Globus pallidus (tissue), 1 donor: ENCODE measurements at regions not wholly inside any gene's neighbourhood (a gene's known extent, or its start where the extent isn't known, plus 50 kb on each side); places are given as distances from the start of the nearest gene placed in this dataset.

Experiments
- DNase-seq: peaks from one replicate; pipeline ENCODE4 v3.0.0-alpha.2; 2015; ENCODE audit warnings: low spot score

DNA sequence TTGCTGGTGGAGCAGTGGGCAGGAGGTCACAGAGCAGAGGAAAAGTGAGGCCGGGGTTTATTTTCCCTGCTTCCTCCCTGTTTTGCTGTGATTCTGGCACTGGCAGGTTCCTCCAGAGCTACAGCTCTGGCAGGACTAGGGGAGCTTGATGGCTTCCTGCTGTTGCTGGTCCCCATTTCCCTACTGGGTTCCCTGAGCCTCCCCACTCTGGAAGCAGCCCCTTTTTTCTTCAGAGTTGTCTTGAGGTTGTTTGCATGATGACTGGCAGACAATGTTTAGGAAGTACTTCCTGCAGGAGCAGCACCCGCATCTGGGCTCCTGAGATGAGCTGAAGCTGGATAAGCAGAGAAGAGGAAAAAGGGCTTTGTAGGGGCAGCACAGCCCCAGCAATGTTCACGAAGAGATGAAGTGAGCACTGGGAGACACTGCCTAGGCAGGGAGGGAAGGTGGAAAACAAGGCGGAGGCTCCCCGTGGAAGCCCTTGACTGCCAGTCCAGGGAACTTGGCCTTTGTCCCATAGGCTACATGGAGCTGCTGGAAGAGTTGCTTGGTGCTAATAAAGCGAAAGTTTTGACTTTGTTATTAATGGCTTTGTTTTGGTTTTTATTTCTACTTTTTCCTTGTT, 126.9 kb downstream of the SLC38A6 start:
- no peak for DNase-seq

DNA sequence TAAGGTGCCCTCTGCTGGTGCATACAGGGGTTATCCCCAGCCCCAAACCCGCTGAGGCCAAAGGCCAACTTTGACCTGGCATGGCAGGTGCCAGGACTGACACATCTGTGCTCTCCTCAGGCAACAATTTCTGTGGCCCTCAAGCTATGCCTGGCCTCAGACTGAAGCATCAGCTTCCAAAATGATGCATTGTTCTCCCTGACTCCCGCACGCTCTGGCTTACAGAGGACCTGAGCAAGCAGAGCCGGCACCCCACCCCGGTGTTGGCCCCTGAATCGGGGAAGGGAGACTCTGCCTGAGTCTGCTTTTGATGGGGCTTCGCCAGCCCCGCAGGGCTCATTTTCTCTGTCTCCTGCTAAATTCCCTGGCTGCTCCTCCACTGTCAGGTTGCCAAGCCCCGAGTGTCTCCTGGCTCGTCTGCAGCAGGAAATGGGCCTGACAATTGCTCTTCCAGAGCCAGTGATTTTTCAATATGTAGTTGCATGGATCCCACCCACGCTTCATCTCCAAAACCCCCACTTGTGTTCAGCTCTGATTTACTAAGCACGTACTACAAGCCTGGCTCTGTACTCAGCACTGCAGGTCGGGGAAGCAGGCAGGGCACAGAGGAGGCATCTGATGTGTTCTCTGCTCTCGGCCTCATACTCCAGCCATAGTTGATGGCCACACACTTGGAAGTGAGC, 126.1 kb downstream of the SLC38A6 start:
- no peak for DNase-seq

DNA sequence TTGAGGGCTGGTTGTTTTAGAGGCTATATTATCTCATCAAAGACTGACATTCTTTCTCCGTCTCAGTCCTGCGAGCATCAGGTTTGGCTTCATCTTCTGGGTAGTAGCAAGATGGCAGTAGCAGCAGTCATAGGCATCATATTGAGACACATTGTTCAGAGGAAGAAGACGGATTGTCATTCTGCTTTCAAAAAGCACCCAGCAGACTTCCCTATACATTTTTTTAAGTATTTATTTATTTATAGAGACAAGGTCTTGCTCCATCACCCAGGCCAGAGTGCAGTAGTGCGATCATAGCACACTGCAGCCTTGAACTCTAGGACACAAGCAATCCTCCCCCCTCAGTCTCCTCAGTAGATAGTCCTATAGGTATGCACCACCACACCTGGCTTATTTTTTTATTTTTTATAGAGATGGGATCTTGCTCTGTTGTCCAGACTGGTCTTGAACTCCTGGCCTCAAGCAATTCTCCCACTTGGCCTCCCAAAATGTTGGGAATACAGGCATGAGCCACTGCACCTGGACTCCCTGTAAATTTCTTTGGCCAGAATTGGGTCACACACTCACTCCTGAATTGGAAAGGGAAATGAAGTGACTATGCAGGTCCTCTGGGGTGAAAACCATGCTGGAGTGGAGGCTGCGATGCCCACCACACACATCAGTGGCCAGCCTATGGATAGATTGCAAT, 125.4 kb downstream of the SLC38A6 start:
- no peak for DNase-seq

DNA sequence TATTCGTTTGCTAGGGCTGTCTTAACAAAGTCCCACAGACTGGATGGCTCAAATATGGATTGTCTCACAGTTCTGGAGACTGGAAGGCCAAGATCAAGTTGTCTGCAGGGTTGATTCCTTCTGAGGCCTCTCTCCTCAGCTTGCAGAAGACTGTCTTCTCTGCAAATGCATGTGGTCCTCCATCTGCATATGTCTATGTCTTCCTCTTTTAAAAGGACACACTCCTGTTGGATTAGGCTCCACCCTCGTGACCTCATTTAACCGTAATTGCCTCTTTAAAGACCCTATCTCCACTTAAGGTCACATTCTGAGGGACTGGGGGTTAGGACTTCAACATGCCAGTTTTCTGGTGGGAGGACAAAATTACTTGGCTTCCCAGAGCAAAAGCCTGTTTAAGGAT, 123.3 kb downstream of the SLC38A6 start:
- no peak for DNase-seq

DNA sequence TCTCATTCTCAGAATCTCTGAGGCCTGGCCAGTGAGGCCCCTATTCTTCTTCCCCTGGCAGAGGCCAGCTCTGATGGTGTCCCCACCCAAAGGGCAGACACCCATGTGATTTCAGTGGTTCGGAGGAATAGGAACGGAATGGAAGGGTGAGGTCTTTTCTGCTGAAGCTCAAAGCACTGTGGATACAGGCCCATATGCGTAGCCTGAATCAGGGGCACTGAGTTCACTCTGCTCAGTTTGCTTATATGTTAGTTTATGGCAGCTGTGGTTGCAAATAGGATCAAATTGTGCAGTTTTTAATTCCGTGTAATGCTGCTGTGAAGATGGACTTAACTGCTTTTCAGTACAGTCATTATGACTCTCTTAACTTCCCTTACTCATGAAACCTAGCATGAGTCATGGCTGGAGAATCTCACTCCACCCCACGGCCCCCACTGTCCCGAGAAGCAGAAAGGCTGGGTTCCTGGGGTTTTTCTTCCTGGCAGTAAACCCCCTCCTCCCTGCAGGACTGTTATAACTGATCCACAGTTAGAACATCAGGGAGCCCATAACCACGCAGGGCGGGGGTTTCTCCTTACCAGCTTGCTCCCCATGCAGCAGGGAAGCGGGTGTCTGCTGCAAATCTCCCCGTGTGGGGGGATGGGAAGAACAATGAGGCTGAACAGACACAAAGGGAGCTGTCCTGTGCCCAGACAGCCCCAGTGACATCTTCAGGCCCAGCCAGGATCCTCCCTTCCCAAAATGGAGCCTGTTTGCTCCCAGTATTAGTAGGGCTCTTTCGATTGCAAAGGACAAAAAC, 122.7 kb downstream of the SLC38A6 start:
- no peak for DNase-seq

DNA sequence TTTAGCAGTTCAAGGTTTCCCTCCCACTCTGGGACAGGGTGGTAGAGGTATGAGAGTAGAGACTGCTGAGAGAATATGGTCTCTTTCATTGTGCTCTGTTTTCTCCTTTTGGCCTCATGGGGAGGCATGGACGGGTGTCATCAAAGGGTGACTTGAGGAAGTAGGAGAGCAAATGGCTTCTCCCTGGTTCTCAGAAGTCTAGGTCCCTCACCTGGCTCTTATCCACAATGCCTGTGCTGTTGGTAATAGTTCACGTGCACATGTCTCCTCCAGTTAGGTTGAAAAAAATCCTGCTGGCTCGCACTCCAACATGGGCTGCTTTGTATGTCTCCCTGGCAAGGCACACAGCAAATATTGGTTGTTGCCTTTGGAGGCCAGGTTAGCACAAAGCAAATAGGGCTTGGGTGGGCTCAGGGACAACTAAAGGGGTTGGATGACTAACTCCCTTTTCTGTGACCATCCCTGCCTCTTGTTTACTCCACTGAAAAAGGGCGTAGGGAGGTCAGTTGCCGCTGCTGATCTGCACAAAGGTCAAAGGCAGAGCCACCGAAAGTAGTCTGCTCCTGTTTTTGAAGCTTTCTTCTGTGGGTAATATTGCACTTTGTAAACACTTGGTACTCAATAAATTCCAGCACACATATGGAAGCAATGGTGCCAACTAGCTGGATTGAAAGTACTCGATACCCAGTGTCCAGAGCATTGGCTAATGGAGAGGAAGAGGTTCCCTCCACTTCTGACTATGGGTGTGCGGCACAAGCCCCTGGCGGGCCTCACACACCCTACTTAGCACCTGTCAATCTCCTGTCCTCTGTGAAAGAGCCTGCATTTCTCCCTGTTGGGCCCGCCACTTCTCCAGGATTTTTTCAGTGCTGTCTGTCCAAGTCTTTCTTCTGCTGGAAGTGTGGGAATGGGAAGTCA, 121.8 kb downstream of the SLC38A6 start:
- no peak for DNase-seq
